CD4-positive, CD25-positive, alpha-beta regulatory T cell (primary cell): ENCODE measurements at regions not wholly inside any gene's neighbourhood (a gene's known extent, or its start where the extent isn't known, plus 50 kb on each side); places are given as distances from the start of the nearest gene placed in this dataset.

Experiments used
- ATAC-seq, 2 donors: fragments of 150-1000 bp; cut with Tn5 transposase; one replicate each; pipeline ENCODE4 v1.10.0; 2021; ENCODE audit warnings: low read depth in 2 of 2, moderate number of reproducible peaks in 2 of 2, moderate library complexity in 1 of 2
- DNase-seq, 3 donors: peaks; one replicate each; pipeline versions ENCODE4 v3.0.0 to v3.0.0-alpha.2; 2012 to 2022; ENCODE audit warnings: mixed read lengths in 1 of 3
- H3K27ac ChIP-seq: one replicate; pipeline ENCODE4 v1.7.0; 2013; ENCODE audit warnings: mild to moderate bottlenecking, low read length; ENCODE audit not compliant: insufficient read depth, poor library complexity, severe bottlenecking
- H3K27me3 ChIP-seq: one replicate; pipeline ENCODE4 v1.7.0; 2013; ENCODE audit warnings: low read length; ENCODE audit not compliant: control insufficient read depth, insufficient read depth
- H3K36me3 ChIP-seq: one replicate; pipeline ENCODE4 v1.7.0; 2013; ENCODE audit warnings: mild to moderate bottlenecking, low read length, moderate library complexity; ENCODE audit not compliant: control insufficient read depth, insufficient read depth
- H3K4me1 ChIP-seq: 2 replicates; pipeline ENCODE4 v1.7.0; 2013; ENCODE audit warnings: mild to moderate bottlenecking, low read length; ENCODE audit not compliant: insufficient read depth, control insufficient read depth, poor library complexity, severe bottlenecking
- H3K4me3 ChIP-seq: one replicate; pipeline ENCODE4 v1.7.0; 2013; ENCODE audit warnings: low read depth, mild to moderate bottlenecking, low read length, moderate library complexity
- H3K9me3 ChIP-seq, 2 experiments: 1 replicate in 1 of 2; 2 replicates in 1 of 2; pipeline ENCODE4 v1.7.0; 2013; ENCODE audit warnings: low read length in 2 of 2, mild to moderate bottlenecking in 1 of 2, moderate library complexity in 1 of 2; ENCODE audit not compliant: control insufficient read depth in 2 of 2
- H3K27ac Mint-ChIP-seq, 3 donors: one replicate each; pipeline ENCODE4 v1.8.0; 2020 to 2022; ENCODE audit warnings: mild to moderate bottlenecking in 3 of 3, mixed read lengths in 3 of 3, moderate library complexity in 2 of 3
- H3K27me3 Mint-ChIP-seq: one replicate; pipeline ENCODE4 v1.8.0; 2022; ENCODE audit warnings: mild to moderate bottlenecking, mixed read lengths
- H3K36me3 Mint-ChIP-seq: one replicate; pipeline ENCODE4 v1.8.0; 2020; ENCODE audit warnings: mixed read lengths
- H3K4me1 Mint-ChIP-seq, 4 donors: one replicate each; pipeline ENCODE4 v1.8.0; 2020 to 2022; ENCODE audit warnings: mixed read lengths in 4 of 4, mild to moderate bottlenecking in 1 of 4
- H3K4me3 Mint-ChIP-seq, 4 donors: one replicate each; pipeline ENCODE4 v1.8.0; 2020 to 2022; ENCODE audit warnings: mild to moderate bottlenecking in 4 of 4, mixed read lengths in 4 of 4, moderate library complexity in 3 of 4
- H3K9me3 Mint-ChIP-seq, 7 donors: one replicate each; pipeline ENCODE4 v1.8.0; 2020 to 2022; ENCODE audit warnings: mixed read lengths in 7 of 7, mild to moderate bottlenecking in 3 of 7, moderate library complexity in 2 of 7

DNA sequence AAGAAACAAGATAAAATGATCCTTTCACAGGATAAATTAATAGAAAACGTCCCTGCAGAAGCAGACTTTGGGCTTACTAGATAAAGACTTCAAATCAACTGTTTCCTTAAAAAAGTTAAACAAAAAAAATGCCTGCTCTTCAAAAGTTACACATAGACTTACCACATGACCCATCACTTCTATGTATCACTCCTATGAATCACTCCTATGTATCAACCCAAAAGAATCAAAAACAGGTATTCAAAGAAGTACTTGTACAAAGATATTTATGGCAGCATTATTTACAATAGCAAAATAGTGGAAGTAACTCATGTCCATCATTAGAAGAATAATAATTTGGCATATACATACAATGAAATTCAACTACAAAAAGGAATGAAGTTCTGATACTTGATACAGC lies 56.3 kb upstream of the PRDM9 start:
- no peak overlapping the region for H3K27ac Mint-ChIP-seq
- H3K4me3 ChIP-seq, result no peak overlapping the region
- H3K4me1 ChIP-seq, result no peaks in the 10 kb centered on the region
- H3K27me3 Mint-ChIP-seq, result no peaks in the 10 kb centered on the region
- DNase-seq, result no peak
- no peak overlapping the region for H3K4me3 Mint-ChIP-seq
- no peaks in the 10 kb centered on the region for H3K36me3 ChIP-seq
- peaks cover 0 to 14% of the 10 kb centered on the region in 2 experiments for H3K9me3 ChIP-seq
- ATAC-seq, result no peak
- H3K27ac ChIP-seq, result no peak overlapping the region
- H3K27me3 ChIP-seq, result no peaks in the 10 kb centered on the region
- peaks cover 0 to 5% (median 0%) of the 10 kb centered on the region in 4 donors for H3K4me1 Mint-ChIP-seq
- H3K9me3 Mint-ChIP-seq, result peaks cover 0 to 43% (median 7%) of the 10 kb centered on the region in 7 donors
- no peaks in the 10 kb centered on the region for H3K36me3 Mint-ChIP-seq

DNA sequence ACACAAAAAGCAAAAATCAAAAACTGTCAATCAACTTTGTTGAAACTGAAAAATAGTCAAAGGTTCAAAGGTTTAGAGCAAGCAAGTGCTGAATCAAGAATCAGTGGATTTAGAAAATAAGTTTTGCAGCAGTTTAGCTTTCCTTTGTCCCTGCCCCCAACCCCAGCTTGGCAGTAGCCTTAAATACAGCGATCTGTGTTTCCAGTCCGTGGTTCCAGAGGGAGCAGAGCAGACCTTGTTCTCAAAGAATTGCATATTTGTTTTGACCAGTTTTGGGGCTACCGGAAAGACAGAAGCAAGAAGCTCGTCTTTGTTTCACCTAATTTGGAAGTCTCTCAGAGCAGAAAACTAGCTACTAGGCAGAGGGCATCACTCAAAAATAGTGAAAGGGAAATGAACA lies 57.2 kb upstream of the PRDM9 start:
- ATAC-seq, result no peak
- Mint-ChIP-seq H3K27ac (no peak overlapping the region), H3K4me3 (no peak overlapping the region), H3K4me1 (peaks cover 0 to 5% (median 0%) of the 10 kb centered on the region in 4 donors), H3K27me3 (no peaks in the 10 kb centered on the region), H3K36me3 (no peaks in the 10 kb centered on the region), H3K9me3 (peaks cover 3 to 35% (median 6%) of the 10 kb centered on the region in 7 donors)
- no peaks in the 10 kb centered on the region for H3K27me3 ChIP-seq
- H3K27ac ChIP-seq, result no peak overlapping the region
- H3K4me1 ChIP-seq, result no peaks in the 10 kb centered on the region
- H3K36me3 ChIP-seq, result no peaks in the 10 kb centered on the region
- no peak overlapping the region for H3K4me3 ChIP-seq
- no peak for DNase-seq
- peaks cover 0 to 14% of the 10 kb centered on the region in 2 experiments for H3K9me3 ChIP-seq

DNA sequence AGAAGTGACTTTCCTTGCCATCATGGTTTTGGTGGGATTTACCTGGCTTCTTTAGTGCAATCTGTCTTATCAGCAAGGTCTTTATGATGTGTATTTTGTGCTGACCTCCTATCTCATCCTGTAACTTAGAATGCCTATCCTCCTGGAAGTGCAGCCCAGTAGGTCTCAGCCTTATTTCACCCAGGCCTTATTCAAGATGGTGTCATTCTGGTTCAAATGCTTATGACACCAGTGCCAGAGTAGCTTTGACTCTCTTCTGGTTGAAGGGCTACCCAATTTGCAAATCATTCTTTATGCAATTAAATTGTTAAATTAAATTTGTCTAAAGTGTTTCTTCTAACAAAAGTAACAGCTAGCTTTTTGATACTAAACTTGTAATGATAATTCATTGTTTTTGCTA lies 58.8 kb upstream of the PRDM9 start:
- no peaks in the 10 kb centered on the region for H3K36me3 ChIP-seq
- H3K4me3 Mint-ChIP-seq, result no peak overlapping the region
- no peaks in the 10 kb centered on the region for H3K27me3 Mint-ChIP-seq
- no peaks in the 10 kb centered on the region for H3K36me3 Mint-ChIP-seq
- no peaks in the 10 kb centered on the region for H3K27me3 ChIP-seq
- no peaks in the 10 kb centered on the region for H3K4me1 ChIP-seq
- peaks cover 0 to 5% (median 0%) of the 10 kb centered on the region in 4 donors for H3K4me1 Mint-ChIP-seq
- H3K9me3 ChIP-seq, result peaks cover 0 to 14% of the 10 kb centered on the region in 2 experiments
- no peak for ATAC-seq
- H3K4me3 ChIP-seq, result no peak overlapping the region
- no peak overlapping the region for H3K27ac Mint-ChIP-seq
- no peak overlapping the region for H3K27ac ChIP-seq
- H3K9me3 Mint-ChIP-seq, result peaks cover 2 to 30% (median 5%) of the 10 kb centered on the region in 7 donors
- DNase-seq, result no peak

DNA sequence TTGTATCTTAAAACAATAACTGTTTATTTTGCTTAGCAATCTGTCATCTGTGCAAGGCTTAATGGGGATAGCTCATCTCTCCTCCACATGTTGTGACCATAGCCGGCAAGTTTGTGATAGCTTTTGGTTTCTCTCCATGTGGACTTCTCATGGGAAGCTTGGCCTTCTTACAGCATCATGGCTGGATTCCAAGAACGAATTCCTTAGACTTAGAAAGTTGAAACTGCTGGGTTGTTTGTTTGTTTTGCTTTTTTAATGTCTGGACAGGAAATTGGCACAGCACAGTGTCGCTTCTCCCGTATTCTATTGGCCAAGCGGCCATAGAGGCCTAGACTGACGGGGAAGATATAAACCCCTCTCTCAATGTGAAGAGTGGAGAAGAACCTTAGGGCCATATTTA lies 61.0 kb upstream of the PRDM9 start:
- H3K4me1 Mint-ChIP-seq, result peaks cover 0 to 5% (median 0%) of the 10 kb centered on the region in 4 donors
- Histone ChIP-seq H3K9me3 (peaks cover 0 to 14% of the 10 kb centered on the region in 2 experiments), H3K27ac (no peak overlapping the region), H3K4me3 (no peak overlapping the region), H3K36me3 (no peaks in the 10 kb centered on the region), H3K27me3 (no peaks in the 10 kb centered on the region), H3K4me1 (no peaks in the 10 kb centered on the region)
- H3K9me3 Mint-ChIP-seq, result peaks cover 3 to 26% (median 7%) of the 10 kb centered on the region in 7 donors
- H3K27ac Mint-ChIP-seq, result no peak overlapping the region
- H3K36me3 Mint-ChIP-seq, result no peaks in the 10 kb centered on the region
- DNase-seq (no peak), ATAC-seq (no peak)
- no peaks in the 10 kb centered on the region for H3K27me3 Mint-ChIP-seq
- no peak overlapping the region for H3K4me3 Mint-ChIP-seq

DNA sequence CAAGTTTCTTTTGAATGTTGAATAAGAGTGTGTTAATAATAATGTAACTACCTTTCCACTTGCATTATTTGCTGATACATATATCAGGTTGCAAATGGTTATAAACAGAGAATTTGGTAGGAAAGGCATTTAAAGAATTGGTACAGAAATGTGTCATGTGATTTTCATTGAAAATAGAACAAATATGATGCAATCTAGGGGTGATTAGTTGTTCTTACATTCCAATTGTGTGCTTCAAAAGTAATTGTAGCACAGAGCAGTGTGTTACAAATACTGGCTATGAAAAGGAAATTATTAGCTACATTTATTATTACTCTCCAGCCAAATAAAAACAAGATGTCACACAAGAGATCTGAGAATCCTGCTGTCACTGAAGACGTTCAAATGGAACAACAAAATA lies 61.8 kb upstream of the PRDM9 start:
- peaks cover 0 to 5% (median 0%) of the 10 kb centered on the region in 4 donors for H3K4me1 Mint-ChIP-seq
- H3K4me3 Mint-ChIP-seq, result no peak overlapping the region
- DNase-seq (no peak), ATAC-seq (no peak)
- Histone ChIP-seq H3K36me3 (no peaks in the 10 kb centered on the region), H3K9me3 (peaks cover 0 to 14% of the 10 kb centered on the region in 2 experiments), H3K27me3 (no peaks in the 10 kb centered on the region), H3K27ac (no peak overlapping the region), H3K4me3 (no peak overlapping the region), H3K4me1 (no peaks in the 10 kb centered on the region)
- H3K9me3 Mint-ChIP-seq, result peaks cover 2 to 18% (median 5%) of the 10 kb centered on the region in 7 donors
- H3K27me3 Mint-ChIP-seq, result no peaks in the 10 kb centered on the region
- no peak overlapping the region for H3K27ac Mint-ChIP-seq
- no peaks in the 10 kb centered on the region for H3K36me3 Mint-ChIP-seq

DNA sequence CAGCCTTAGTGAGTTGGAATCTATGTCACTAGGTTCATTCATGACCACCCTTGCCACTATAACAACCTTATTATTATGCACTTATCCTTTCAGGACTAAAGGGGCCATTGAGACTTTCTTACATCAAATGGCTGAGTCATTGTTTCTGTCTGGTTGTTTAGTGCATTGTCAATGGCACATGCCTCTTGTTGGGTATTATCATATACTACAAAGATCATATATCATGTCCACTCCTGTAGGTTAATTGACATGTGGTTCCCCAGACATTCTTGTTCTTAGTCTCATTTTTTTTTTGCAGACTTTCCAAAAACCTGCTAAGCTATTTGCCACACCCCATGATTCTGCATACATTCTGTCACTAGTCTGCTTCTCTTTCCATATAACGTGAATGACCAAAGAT lies 66.7 kb upstream of the PRDM9 start:
- peaks cover 2 to 28% (median 6%) of the 10 kb centered on the region in 7 donors for H3K9me3 Mint-ChIP-seq
- H3K36me3 ChIP-seq, result no peaks in the 10 kb centered on the region
- no peak overlapping the region for H3K4me3 ChIP-seq
- H3K27ac ChIP-seq, result no peak overlapping the region
- H3K27me3 Mint-ChIP-seq, result no peaks in the 10 kb centered on the region
- H3K9me3 ChIP-seq, result peaks cover 0 to 9% of the 10 kb centered on the region in 2 experiments
- no peaks in the 10 kb centered on the region for H3K4me1 Mint-ChIP-seq
- H3K36me3 Mint-ChIP-seq, result no peaks in the 10 kb centered on the region
- no peak overlapping the region for H3K4me3 Mint-ChIP-seq
- ATAC-seq, result no peak
- H3K27me3 ChIP-seq, result no peaks in the 10 kb centered on the region
- DNase-seq, result no peak
- no peaks in the 10 kb centered on the region for H3K4me1 ChIP-seq
- no peak overlapping the region for H3K27ac Mint-ChIP-seq

DNA sequence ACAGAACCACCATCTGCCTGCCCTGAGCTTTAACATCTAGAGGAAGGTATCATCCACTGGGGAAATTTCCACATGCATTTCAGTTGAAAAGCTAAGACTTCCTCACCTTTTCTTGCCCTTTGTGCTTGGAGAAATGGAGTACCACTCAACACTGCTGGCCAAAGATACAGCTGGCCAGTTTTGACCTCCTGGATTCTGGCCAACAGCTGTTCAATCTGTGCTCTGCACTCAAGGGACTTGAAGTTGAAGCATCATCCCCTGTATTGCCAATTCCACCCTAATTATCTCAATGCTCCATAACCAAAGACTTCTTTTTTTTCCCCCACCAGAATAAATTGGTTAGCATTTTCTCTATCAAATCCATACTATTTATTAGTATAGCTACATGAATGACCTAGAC lies 70.4 kb upstream of the PRDM9 start:
- DNase-seq, result no peak
- Mint-ChIP-seq H3K27me3 (no peaks in the 10 kb centered on the region), H3K9me3 (peaks cover 0 to 28% (median 6%) of the 10 kb centered on the region in 7 donors), H3K36me3 (no peaks in the 10 kb centered on the region), H3K27ac (no peak overlapping the region), H3K4me3 (no peak overlapping the region), H3K4me1 (no peaks in the 10 kb centered on the region)
- Histone ChIP-seq H3K36me3 (no peaks in the 10 kb centered on the region), H3K4me3 (no peak overlapping the region), H3K4me1 (no peaks in the 10 kb centered on the region), H3K27me3 (no peaks in the 10 kb centered on the region), H3K9me3 (peaks cover 0 to 9% of the 10 kb centered on the region in 2 experiments), H3K27ac (no peak overlapping the region)
- no peak for ATAC-seq

DNA sequence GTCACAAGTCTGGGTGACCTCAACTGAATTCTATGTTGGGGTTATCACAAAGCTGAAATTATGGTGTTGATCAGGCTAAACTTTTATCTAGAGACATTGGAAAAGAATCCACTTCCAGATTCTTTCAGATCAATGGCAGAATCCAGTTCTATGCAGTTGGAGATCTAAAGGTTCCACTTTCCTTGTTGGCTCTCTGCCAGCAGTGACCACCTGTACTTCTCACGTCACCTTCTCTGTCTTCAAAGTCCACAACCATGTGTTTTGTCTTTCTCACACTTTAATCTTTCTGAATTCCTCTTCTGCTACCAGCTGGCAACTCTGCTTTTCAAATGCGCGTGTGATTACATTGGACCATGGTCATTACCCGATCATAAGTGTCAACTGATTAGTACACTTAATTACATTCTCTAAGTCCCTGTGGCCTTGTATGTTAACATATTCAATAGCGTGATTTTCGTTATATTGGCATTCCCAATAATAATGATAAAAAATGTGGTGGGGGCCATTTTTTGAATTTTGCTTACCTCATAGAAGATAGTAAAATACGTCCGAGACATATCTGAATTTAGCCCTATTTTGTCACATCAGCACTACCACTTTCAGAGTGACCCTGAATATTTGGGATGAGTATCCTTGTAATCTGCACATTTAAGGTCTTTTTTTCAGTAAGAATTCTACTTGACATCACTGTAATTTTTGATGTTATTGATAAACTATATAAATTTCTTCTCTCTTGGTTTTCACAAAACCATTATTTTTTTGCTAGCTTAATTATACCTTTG lies 73.7 kb upstream of the PRDM9 start:
- Histone ChIP-seq H3K27me3 (no peaks in the 10 kb centered on the region), H3K36me3 (no peaks in the 10 kb centered on the region), H3K4me1 (no peaks in the 10 kb centered on the region), H3K27ac (no peak overlapping the region), H3K4me3 (no peak overlapping the region), H3K9me3 (peaks cover 0 to 9% of the 10 kb centered on the region in 2 experiments)
- Mint-ChIP-seq H3K4me3 (no peak overlapping the region), H3K27ac (no peak overlapping the region), H3K9me3 (peaks cover 0 to 25% (median 5%) of the 10 kb centered on the region in 7 donors), H3K27me3 (no peaks in the 10 kb centered on the region), H3K36me3 (no peaks in the 10 kb centered on the region), H3K4me1 (no peaks in the 10 kb centered on the region)
- no peak for DNase-seq
- ATAC-seq, result no peak
